ENCODE measurements at regions not wholly inside any gene's neighbourhood (a gene's known extent, or its start where the extent isn't known, plus 50 kb on each side); places are given as distances from the start of the nearest gene placed in this dataset.

DNA sequence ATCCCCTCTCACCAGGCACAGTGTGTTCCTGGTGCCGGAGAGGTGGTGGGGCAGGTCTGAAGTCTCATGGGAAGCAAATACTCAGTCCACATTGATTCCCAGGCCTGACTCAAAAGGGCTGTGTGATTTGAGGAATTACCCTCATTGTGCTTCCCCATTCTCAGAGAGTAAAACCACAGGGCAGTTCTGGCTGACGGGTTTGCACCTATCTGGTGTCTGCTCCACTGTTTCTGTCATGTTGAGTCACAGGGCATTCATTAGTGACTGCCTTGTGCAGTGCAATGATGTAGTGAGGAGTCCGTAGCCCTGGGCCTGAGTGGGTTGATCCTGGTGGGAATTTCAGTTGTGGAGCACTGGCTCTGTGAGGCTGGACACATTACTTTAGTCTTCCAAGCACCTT lies 85.2 kb upstream of the ARHGAP20 start:
- H3K36me3 ChIP-seq (ENCODE audit: insufficient read depth, low read length), result no peaks in the 10 kb centered on the region
- POLR2A ChIA-PET (ENCODE audit: partially characterized antibody), result no interaction called here
- Mint-ChIP-seq H3K27ac (no peak overlapping the region), H3K36me3 (no peaks in the 10 kb centered on the region), H3K9me3 (peaks cover 0 to 4% (median 0%) of the 10 kb centered on the region in 8 donors), H3K4me3 (no peak overlapping the region), H3K27me3 (peaks cover 3 to 7% of the 10 kb centered on the region in 2 donors), H3K4me1 (peaks cover 0 to 1% (median 0%) of the 10 kb centered on the region in 4 donors)
- H3K4me3 ChIP-seq (ENCODE audit: low read length in 2 of 2), result no peak overlapping the region
- H3K9me3 ChIP-seq (ENCODE audit: control insufficient read depth in 1 of 2, low read length in 2 of 2), result no peaks in the 10 kb centered on the region
- no peaks in the 10 kb centered on the region for H3K4me1 ChIP-seq (ENCODE audit: insufficient read depth, low read length)
- no peaks in the 10 kb centered on the region for H3K27me3 ChIP-seq (ENCODE audit: insufficient read depth, low read length)
- intact Hi-C loops (cut with micrococcal nuclease), result no loop called here
- CTCF ChIA-PET (ENCODE audit: partially characterized antibody), result no interaction called here
- H3K27ac ChIP-seq (ENCODE audit: low read depth, low read length), result no peak overlapping the region
- no peak for DNase-seq

DNA sequence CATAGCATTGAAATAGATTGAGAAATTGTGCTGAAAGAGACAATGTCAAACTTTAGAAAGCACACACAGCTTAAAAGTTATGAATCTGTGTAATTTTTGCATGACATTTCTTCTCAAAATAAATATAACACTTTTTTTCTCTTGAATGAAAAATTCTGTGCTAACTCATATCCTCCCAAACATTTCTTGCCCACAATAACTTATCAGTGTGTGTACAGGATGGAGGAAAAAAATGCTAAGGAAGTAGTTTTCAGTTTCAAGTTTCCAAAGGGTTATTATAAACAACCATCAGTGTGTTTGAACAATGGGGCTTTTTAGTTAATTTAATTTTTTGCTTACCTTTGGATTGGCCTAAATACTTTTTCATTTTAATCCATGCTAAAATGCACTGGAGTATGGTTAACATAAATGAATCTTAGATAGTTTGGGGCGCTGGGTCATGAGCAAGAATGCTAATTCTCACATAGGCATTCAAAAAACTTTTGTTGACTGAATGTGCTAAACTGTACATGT lies 82.9 kb upstream of the ARHGAP20 start:
- Histone ChIP-seq H3K4me1 (ENCODE audit: insufficient read depth, low read length) (no peaks in the 10 kb centered on the region), H3K27me3 (ENCODE audit: insufficient read depth, low read length) (no peaks in the 10 kb centered on the region), H3K9me3 (ENCODE audit: control insufficient read depth in 1 of 2, low read length in 2 of 2) (no peaks in the 10 kb centered on the region), H3K4me3 (ENCODE audit: low read length in 2 of 2) (no peak overlapping the region), H3K36me3 (ENCODE audit: insufficient read depth, low read length) (no peaks in the 10 kb centered on the region), H3K27ac (ENCODE audit: low read depth, low read length) (no peak overlapping the region)
- Mint-ChIP-seq H3K36me3 (no peaks in the 10 kb centered on the region), H3K27me3 (peaks cover 3 to 8% of the 10 kb centered on the region in 2 donors), H3K4me3 (no peak overlapping the region), H3K27ac (no peak overlapping the region), H3K9me3 (peaks cover 0 to 4% (median 0%) of the 10 kb centered on the region in 8 donors), H3K4me1 (peaks cover 0 to 1% (median 0%) of the 10 kb centered on the region in 4 donors)
- intact Hi-C loops (cut with micrococcal nuclease), result no loop called here
- DNase-seq, result no peak
- ChIA-PET POLR2A (ENCODE audit: partially characterized antibody) (no interaction called here), CTCF (ENCODE audit: partially characterized antibody) (no interaction called here)

DNA sequence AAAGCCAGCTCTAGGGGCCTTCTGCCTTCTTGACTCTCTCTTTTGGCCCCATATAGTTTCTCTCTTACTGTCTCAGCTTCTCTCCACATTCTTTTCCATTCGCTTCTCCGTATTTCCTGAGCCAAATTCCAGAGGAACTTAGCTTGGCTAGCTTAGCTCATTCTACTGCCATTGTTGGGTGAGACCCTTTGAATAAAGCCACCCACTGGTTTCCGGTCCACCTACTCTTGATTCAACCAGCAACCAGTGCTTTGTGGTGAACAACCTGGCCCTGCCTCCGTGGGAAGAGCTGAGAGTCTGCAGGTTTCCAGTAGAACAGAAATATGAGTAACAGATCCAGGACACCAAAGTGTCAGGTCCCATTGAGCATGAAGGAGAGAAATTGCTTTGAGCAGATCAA lies 81.3 kb upstream of the ARHGAP20 start:
- H3K36me3 Mint-ChIP-seq, result no peaks in the 10 kb centered on the region
- H3K27ac Mint-ChIP-seq, result no peak overlapping the region
- H3K4me3 Mint-ChIP-seq, result no peak overlapping the region
- peaks cover 0 to 3% (median 0%) of the 10 kb centered on the region in 8 donors for H3K9me3 Mint-ChIP-seq
- no peaks in the 10 kb centered on the region for H3K4me1 ChIP-seq (ENCODE audit: insufficient read depth, low read length)
- peaks cover 2 to 8% of the 10 kb centered on the region in 2 donors for H3K27me3 Mint-ChIP-seq
- DNase-seq, result no peak
- no peaks in the 10 kb centered on the region for H3K36me3 ChIP-seq (ENCODE audit: insufficient read depth, low read length)
- H3K27ac ChIP-seq (ENCODE audit: low read depth, low read length), result no peak overlapping the region
- H3K9me3 ChIP-seq (ENCODE audit: control insufficient read depth in 1 of 2, low read length in 2 of 2), result no peaks in the 10 kb centered on the region
- H3K27me3 ChIP-seq (ENCODE audit: insufficient read depth, low read length), result no peaks in the 10 kb centered on the region
- H3K4me3 ChIP-seq (ENCODE audit: low read length in 2 of 2), result no peak overlapping the region
- intact Hi-C loops (cut with micrococcal nuclease), result no loop called here
- CTCF ChIA-PET (ENCODE audit: partially characterized antibody), result no interaction called here
- POLR2A ChIA-PET (ENCODE audit: partially characterized antibody), result no interaction called here
- peaks cover 0 to 1% (median 0%) of the 10 kb centered on the region in 4 donors for H3K4me1 Mint-ChIP-seq

DNA sequence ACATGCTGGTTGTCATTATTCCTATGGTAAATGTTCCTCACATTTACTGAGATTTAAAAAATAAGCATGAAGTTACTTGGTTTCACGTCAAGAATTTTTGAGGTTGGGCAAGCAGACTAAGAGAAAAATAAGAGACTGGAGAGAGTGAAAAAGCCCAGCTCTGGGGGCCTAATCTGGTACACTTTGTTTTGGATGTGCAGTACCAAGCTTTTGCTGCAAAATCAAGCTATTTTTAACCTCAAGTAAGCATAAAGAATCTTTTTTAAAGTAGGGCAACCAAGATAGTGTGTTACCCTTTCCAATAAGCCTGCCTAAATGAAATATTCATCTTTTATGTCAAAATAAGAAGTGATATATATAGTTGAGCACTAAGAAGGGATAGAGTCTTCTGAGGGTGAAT lies 79.4 kb upstream of the ARHGAP20 start:
- intact Hi-C loops (cut with micrococcal nuclease), result no loop called here
- ChIA-PET CTCF (ENCODE audit: partially characterized antibody) (no interaction called here), POLR2A (ENCODE audit: partially characterized antibody) (no interaction called here)
- Histone ChIP-seq H3K27ac (ENCODE audit: low read depth, low read length) (no peak overlapping the region), H3K4me1 (ENCODE audit: insufficient read depth, low read length) (no peaks in the 10 kb centered on the region), H3K9me3 (ENCODE audit: control insufficient read depth in 1 of 2, low read length in 2 of 2) (no peaks in the 10 kb centered on the region), H3K27me3 (ENCODE audit: insufficient read depth, low read length) (no peaks in the 10 kb centered on the region), H3K36me3 (ENCODE audit: insufficient read depth, low read length) (no peaks in the 10 kb centered on the region), H3K4me3 (ENCODE audit: low read length in 2 of 2) (no peak overlapping the region)
- H3K4me3 Mint-ChIP-seq, result no peak overlapping the region
- H3K36me3 Mint-ChIP-seq, result no peaks in the 10 kb centered on the region
- DNase-seq, result no peak
- H3K27me3 Mint-ChIP-seq, result peaks cover 0 to 6% of the 10 kb centered on the region in 2 donors
- no peak overlapping the region for H3K27ac Mint-ChIP-seq
- peaks cover 0 to 4% (median 0%) of the 10 kb centered on the region in 8 donors for H3K9me3 Mint-ChIP-seq
- no peaks in the 10 kb centered on the region for H3K4me1 Mint-ChIP-seq

DNA sequence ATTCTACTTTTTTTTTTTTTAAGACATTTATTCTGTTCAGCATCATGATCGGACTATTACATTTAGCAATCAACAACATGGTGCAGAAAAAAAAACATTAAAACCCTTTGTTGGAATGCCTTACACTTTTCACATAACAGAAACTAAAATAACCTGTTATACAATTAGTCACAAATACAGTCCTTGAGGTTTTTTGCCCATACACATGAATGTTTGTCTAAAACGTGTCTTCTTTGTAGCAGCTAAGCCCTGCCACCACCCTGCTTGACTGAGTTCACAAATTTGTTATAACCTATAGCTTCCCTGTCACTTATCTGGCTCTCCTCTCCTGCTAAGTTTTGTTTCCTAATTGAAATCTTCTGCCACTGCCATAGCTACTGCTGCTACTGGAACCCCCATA lies 75.4 kb upstream of the ARHGAP20 start:
- no peak for DNase-seq
- Mint-ChIP-seq H3K27me3 (peaks cover 0 to 2% of the 10 kb centered on the region in 2 donors), H3K4me3 (no peak overlapping the region), H3K36me3 (no peaks in the 10 kb centered on the region), H3K4me1 (no peaks in the 10 kb centered on the region), H3K9me3 (peaks cover 0 to 10% (median 5%) of the 10 kb centered on the region in 8 donors), H3K27ac (no peak overlapping the region)
- H3K27me3 ChIP-seq (ENCODE audit: insufficient read depth, low read length), result no peaks in the 10 kb centered on the region
- CTCF ChIA-PET (ENCODE audit: partially characterized antibody), result no interaction called here
- H3K4me3 ChIP-seq (ENCODE audit: low read length in 2 of 2), result no peak overlapping the region
- H3K27ac ChIP-seq (ENCODE audit: low read depth, low read length), result no peak overlapping the region
- POLR2A ChIA-PET (ENCODE audit: partially characterized antibody), result no interaction called here
- intact Hi-C loops (cut with micrococcal nuclease), result no loop called here
- no peaks in the 10 kb centered on the region for H3K4me1 ChIP-seq (ENCODE audit: insufficient read depth, low read length)
- no peaks in the 10 kb centered on the region for H3K36me3 ChIP-seq (ENCODE audit: insufficient read depth, low read length)
- no peaks in the 10 kb centered on the region for H3K9me3 ChIP-seq (ENCODE audit: control insufficient read depth in 1 of 2, low read length in 2 of 2)

DNA sequence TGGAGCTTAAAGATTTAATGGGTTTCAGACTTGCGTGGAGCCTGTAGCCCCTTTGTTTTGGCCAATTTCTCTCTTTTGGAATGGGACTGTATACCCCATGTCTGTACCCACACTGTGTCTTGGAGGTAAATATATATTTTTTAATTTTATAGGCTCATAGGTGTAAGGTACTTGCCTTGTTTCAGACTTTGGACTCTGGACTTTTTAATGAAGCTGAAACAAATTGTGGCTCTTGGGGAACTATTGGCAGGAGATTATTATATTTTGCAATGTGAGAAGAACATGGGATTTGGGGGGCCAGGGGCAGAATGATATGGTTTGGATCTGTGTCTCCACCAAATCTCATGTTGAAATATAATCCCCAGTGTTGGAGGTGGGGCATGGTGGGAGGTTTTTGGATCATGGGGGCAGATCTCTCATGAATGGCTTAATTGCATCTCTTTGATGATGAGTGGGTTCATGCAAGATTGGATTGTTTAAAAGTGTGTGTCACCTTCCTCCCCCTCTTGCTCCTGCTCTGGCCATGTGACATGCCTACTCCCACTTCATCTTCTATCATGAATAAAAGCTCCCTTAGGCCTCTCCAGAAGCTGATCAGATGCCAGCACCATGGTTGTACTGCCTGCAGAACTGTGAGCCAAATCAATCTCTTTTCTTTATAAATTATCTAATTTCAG lies 74.1 kb upstream of the ARHGAP20 start:
- intact Hi-C loops (cut with micrococcal nuclease), result no loop called here
- H3K4me3 Mint-ChIP-seq, result no peak overlapping the region
- no peaks in the 10 kb centered on the region for H3K36me3 Mint-ChIP-seq
- POLR2A ChIA-PET (ENCODE audit: partially characterized antibody), result no interaction called here
- no peak for DNase-seq
- no peaks in the 10 kb centered on the region for H3K4me1 Mint-ChIP-seq
- no peak overlapping the region for H3K27ac Mint-ChIP-seq
- H3K27me3 Mint-ChIP-seq, result no peaks in the 10 kb centered on the region
- Histone ChIP-seq H3K9me3 (ENCODE audit: control insufficient read depth in 1 of 2, low read length in 2 of 2) (no peaks in the 10 kb centered on the region), H3K36me3 (ENCODE audit: insufficient read depth, low read length) (no peaks in the 10 kb centered on the region), H3K4me1 (ENCODE audit: insufficient read depth, low read length) (no peaks in the 10 kb centered on the region), H3K4me3 (ENCODE audit: low read length in 2 of 2) (no peak overlapping the region), H3K27me3 (ENCODE audit: insufficient read depth, low read length) (no peaks in the 10 kb centered on the region), H3K27ac (ENCODE audit: low read depth, low read length) (no peak overlapping the region)
- CTCF ChIA-PET (ENCODE audit: partially characterized antibody), result no interaction called here
- H3K9me3 Mint-ChIP-seq, result peaks cover 0 to 10% (median 5%) of the 10 kb centered on the region in 8 donors

DNA sequence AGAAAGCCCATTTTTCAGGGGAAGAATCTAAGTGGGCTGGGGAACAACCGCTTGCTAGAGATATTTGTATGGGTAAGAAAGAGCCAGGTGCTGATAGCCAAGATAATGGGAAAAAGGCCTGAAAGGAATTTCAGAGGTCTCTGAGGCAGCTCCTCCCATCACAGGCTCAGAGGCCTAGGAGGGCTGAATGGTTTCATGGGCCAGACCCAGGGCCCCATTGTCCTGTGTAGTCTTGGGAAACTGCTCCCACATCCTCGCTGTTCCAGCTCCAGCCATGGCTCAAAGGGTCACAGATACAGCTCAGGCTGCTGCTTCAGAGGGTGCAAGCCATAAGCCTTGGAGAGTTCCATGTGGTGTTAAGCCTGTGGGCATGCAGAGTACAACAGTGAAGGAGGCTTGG lies 73.2 kb upstream of the ARHGAP20 start:
- DNase-seq, result no peak
- Mint-ChIP-seq H3K9me3 (peaks cover 0 to 10% (median 5%) of the 10 kb centered on the region in 8 donors), H3K27me3 (no peaks in the 10 kb centered on the region), H3K36me3 (no peaks in the 10 kb centered on the region), H3K4me3 (no peak overlapping the region), H3K4me1 (no peaks in the 10 kb centered on the region), H3K27ac (no peak overlapping the region)
- ChIA-PET POLR2A (ENCODE audit: partially characterized antibody) (no interaction called here), CTCF (ENCODE audit: partially characterized antibody) (no interaction called here)
- H3K9me3 ChIP-seq (ENCODE audit: control insufficient read depth in 1 of 2, low read length in 2 of 2), result no peaks in the 10 kb centered on the region
- H3K27me3 ChIP-seq (ENCODE audit: insufficient read depth, low read length), result no peaks in the 10 kb centered on the region
- H3K27ac ChIP-seq (ENCODE audit: low read depth, low read length), result no peak overlapping the region
- no peak overlapping the region for H3K4me3 ChIP-seq (ENCODE audit: low read length in 2 of 2)
- intact Hi-C loops (cut with micrococcal nuclease), result no loop called here
- H3K36me3 ChIP-seq (ENCODE audit: insufficient read depth, low read length), result no peaks in the 10 kb centered on the region
- H3K4me1 ChIP-seq (ENCODE audit: insufficient read depth, low read length), result no peaks in the 10 kb centered on the region

Measured in CD4-positive, alpha-beta memory T cell (primary cell).